B cell (primary cell): ENCODE measurements at regions not wholly inside any gene's neighbourhood (a gene's known extent, or its start where the extent isn't known, plus 50 kb on each side); places are given as distances from the start of the nearest gene placed in this dataset.

Experiments
- ATAC-seq: fragments of 200-7000 bp; cut with Tn5 transposase; one replicate; pipeline ENCODE4 v1.10.0; 2021; ENCODE audit warnings: low read depth, mild to moderate bottlenecking, moderate number of reproducible peaks, moderate library complexity
- CTCF ChIA-PET: fragments of 350-600 bp; sonication (Branson Sonifier 250); formaldehyde crosslinking; loops from one replicate; lab custom pipeline; 2021; ENCODE audit warnings: antibody characterized with exemption, inconsistent platforms; lab: Charles Lee
- POLR2A ChIA-PET: fragments of 350-600 bp; sonication (Branson Sonifier 250); formaldehyde crosslinking; loops from one replicate; lab custom pipeline; 2021; ENCODE audit warnings: antibody characterized with exemption; lab: Charles Lee
- DNase-seq: peaks from one replicate; pipeline ENCODE4 v3.0.0; 2013
- H2AFZ ChIP-seq: 2 replicates; pipeline ENCODE4 v1.6.1; 2012; ENCODE audit warnings: mild to moderate bottlenecking, low read depth, low read length; ENCODE audit not compliant: insufficient read depth, poor library complexity, severe bottlenecking
- H3K27ac ChIP-seq, 2 donors: 1 replicate in 1 of 2; 2 replicates in 1 of 2; pipeline ENCODE4 v1.5.1; 2012 to 2013; ENCODE audit warnings: low read length in 2 of 2, mild to moderate bottlenecking in 2 of 2, moderate library complexity in 1 of 2
- H3K27me3 ChIP-seq, 4 experiments: fragments of 200-600 bp in 1 of 4; sonication (generic) in 1 of 4; replicated peaks in 1 of 4; 1 replicate in 2 of 4; 2 replicates in 2 of 4; pipeline versions ENCODE4 v1.6.1 to v1.7.0; 2013 to 2016; ENCODE audit warnings: low read length in 3 of 4, mild to moderate bottlenecking in 2 of 4, mixed read lengths in 1 of 4, moderate library complexity in 1 of 4; ENCODE audit not compliant: insufficient read depth in 4 of 4, control insufficient read depth in 3 of 4; ENCODE audit errors: control extremely low read depth in 1 of 4
- H3K36me3 ChIP-seq, 2 experiments: replicated peaks in 1 of 2; 1 replicate in 1 of 2; 2 replicates in 1 of 2; pipeline versions ENCODE4 v1.6.1 to v1.7.1; 2013; ENCODE audit warnings: low read length in 1 of 2; ENCODE audit not compliant: insufficient read depth in 2 of 2, control insufficient read depth in 1 of 2; ENCODE audit errors: control extremely low read depth in 1 of 2, extremely low read depth in 1 of 2
- H3K4me1 ChIP-seq, 2 donors: fragments of 200-600 bp in 1 of 2; sonication (generic) in 1 of 2; 1 replicate in 1 of 2; 2 replicates in 1 of 2; pipeline versions ENCODE4 v1.5.1 to v1.6.1; 2013 to 2017; ENCODE audit warnings: low read length in 2 of 2; ENCODE audit not compliant: control insufficient read depth in 2 of 2, insufficient read depth in 2 of 2
- H3K4me2 ChIP-seq: replicated peaks from 2 replicates; pipeline ENCODE3; 2012; ENCODE audit warnings: mild to moderate bottlenecking, low read depth, low read length; ENCODE audit not compliant: poor library complexity, severe bottlenecking
- H3K4me3 ChIP-seq, 5 experiments: fragments of 200-600 bp in 1 of 5; sonication (generic) in 1 of 5; 1 replicate in 3 of 5; 2 replicates in 2 of 5; pipeline versions ENCODE4 v1.5.1 to v1.7.0; 2011 to 2016; ENCODE audit warnings: low read length in 4 of 5, mild to moderate bottlenecking in 4 of 5, low read depth in 2 of 5, control low read depth in 1 of 5, moderate library complexity in 1 of 5; ENCODE audit not compliant: insufficient read depth in 1 of 5; ENCODE audit errors: control extremely low read depth in 1 of 5, extremely low read depth in 1 of 5
- H3K79me2 ChIP-seq: fragments of 200-600 bp; sonication (generic); one replicate; pipeline ENCODE4 v1.6.0; 2016; ENCODE audit warnings: low read length; ENCODE audit not compliant: control insufficient read depth, insufficient read depth
- H3K9ac ChIP-seq: fragments of 200-600 bp; sonication (generic); 2 replicates; pipeline ENCODE4 v1.6.1; 2017; ENCODE audit warnings: mild to moderate bottlenecking, low read length, moderate library complexity
- H3K9me3 ChIP-seq, 3 donors: one replicate each; pipeline versions ENCODE4 v1.6.1 to v1.7.1; 2013; ENCODE audit warnings: low read length in 2 of 3; ENCODE audit not compliant: control insufficient read depth in 2 of 3, insufficient read depth in 1 of 3; ENCODE audit errors: control extremely low read depth in 1 of 3
- H4K20me1 ChIP-seq: 2 replicates; pipeline ENCODE4 v1.6.0; 2012; ENCODE audit warnings: mild to moderate bottlenecking, low read length; ENCODE audit not compliant: insufficient read depth, control insufficient read depth, poor library complexity, severe bottlenecking
- H3K27ac Mint-ChIP-seq: one replicate; pipeline ENCODE4 v1.8.0; 2021; ENCODE audit warnings: mixed read lengths
- H3K27me3 Mint-ChIP-seq: one replicate; pipeline ENCODE4 v1.8.0; 2021; ENCODE audit warnings: mixed read lengths
- H3K4me1 Mint-ChIP-seq: one replicate; pipeline ENCODE4 v1.8.0; 2021; ENCODE audit warnings: mixed read lengths
- H3K4me3 Mint-ChIP-seq: one replicate; pipeline ENCODE4 v1.8.0; 2021; ENCODE audit warnings: mixed read lengths
- H3K9me3 Mint-ChIP-seq: one replicate; pipeline ENCODE4 v1.8.0; 2022; ENCODE audit warnings: mixed read lengths; ENCODE audit not compliant: insufficient read depth
- CTCF ChIP-seq: fragments of 200-600 bp; IDR thresholded peaks from one replicate; pipeline ENCODE4 v1.8.0; 2022; ENCODE audit warnings: antibody characterized with exemption, mild to moderate bottlenecking
- EZH2 ChIP-seq: IDR thresholded peaks from 2 replicates; pipeline ENCODE4 v1.6.1; 2012; ENCODE audit warnings: borderline replicate concordance, low read depth, mild to moderate bottlenecking, moderate library complexity, low read length; ENCODE audit not compliant: insufficient read depth, poor library complexity, severe bottlenecking
- WGBS: methylation state at CpG from one replicate; pipeline ENCODE4 v1.1.5; 2013; ENCODE audit warnings: missing lambda C conversion rate; ENCODE audit not compliant: insufficient coverage; 5-methylcytosine and 5-hydroxymethylcytosine counted together
- intact Hi-C: fragments of 100-400 bp; cut with micrococcal nuclease; formaldehyde crosslinking; loops from one replicate; pipeline ENCODE4 v1.10.0; 2022

- H2AFZ ChIP-seq, result no peak overlapping the region
- ChIA-PET CTCF (no interaction called here), POLR2A (no interaction called here)
- peaks cover 17% of the 10 kb centered on the region for H4K20me1 ChIP-seq
- no peak overlapping the region for H3K9ac ChIP-seq
- Mint-ChIP-seq H3K27me3 (no peaks in the 10 kb centered on the region), H3K4me3 (no peak overlapping the region), H3K4me1 (no peaks in the 10 kb centered on the region), H3K27ac (no peak overlapping the region), H3K9me3 (no peaks in the 10 kb centered on the region)
- H3K36me3 ChIP-seq, result peaks cover 7 to 28% of the 10 kb centered on the region in 2 experiments
- intact Hi-C loops, result no loop called here
- H3K27ac ChIP-seq, result no peak overlapping the region
- peaks cover 0 to 3% (median 0%) of the 10 kb centered on the region in 3 donors for H3K9me3 ChIP-seq
- H3K27me3 ChIP-seq, result no peaks in the 10 kb centered on the region
- H3K4me1 ChIP-seq, result no peaks in the 10 kb centered on the region
- peaks cover 39% of the 10 kb centered on the region for H3K79me2 ChIP-seq
- no peak for TF ChIP-seq CTCF
- TF ChIP-seq EZH2, result no peak
- ATAC-seq (no peak), DNase-seq (no peak)
- no CpG with 5 or more reads among the region's 8 CpGs for WGBS
- H3K4me2 ChIP-seq, result no peak overlapping the region
- no peak overlapping the region for H3K4me3 ChIP-seq
Measured at GRCh38 chr14:71514941-71515919, 417.0 kb upstream of the RGS6 start.
